ENCODE measurements at regions not wholly inside any gene's neighbourhood (a gene's known extent, or its start where the extent isn't known, plus 50 kb on each side); places are given as distances from the start of the nearest gene placed in this dataset.
"Not testable (repeated sequence)": the region's sequence is repeated elsewhere in the genome, so short reads cannot be mapped to it uniquely, and the experiment has no call there.

DNA sequence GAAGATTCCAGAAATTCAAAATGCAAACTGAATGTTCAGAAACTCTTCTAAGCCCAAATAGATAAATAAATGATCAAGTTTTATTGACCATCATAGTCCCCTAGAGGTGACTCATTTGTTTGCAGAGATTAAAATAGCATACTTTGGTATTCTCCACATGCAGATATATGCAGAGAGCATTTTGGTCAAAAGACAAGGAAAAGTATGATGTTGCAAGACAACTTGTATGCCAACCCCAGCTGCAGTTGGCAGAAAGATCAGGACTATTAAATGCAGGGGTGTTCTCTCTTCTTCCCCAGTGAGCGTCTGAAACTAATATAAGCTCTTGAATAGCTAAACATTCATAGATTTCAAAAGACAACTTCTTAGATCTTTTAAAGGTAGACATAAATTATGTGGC, 404.9 kb downstream of the LTN1 start:
- Histone ChIP-seq H3K27ac (no peak overlapping the region), H3K9me3 (no peaks in the 10 kb centered on the region), H3K4me1 (no peaks in the 10 kb centered on the region), H3K4me3 (no peak overlapping the region), H3K27me3 (no peaks in the 10 kb centered on the region), H3K36me3 (no peaks in the 10 kb centered on the region)
- DNase-seq (ENCODE audit: low spot score in 2 of 2), result no peak
- no peak for TF ChIP-seq CTCF (IDR thresholded peaks at IDR 0.05)
- intact Hi-C loops (cut with DNase I), result no loop called here

DNA sequence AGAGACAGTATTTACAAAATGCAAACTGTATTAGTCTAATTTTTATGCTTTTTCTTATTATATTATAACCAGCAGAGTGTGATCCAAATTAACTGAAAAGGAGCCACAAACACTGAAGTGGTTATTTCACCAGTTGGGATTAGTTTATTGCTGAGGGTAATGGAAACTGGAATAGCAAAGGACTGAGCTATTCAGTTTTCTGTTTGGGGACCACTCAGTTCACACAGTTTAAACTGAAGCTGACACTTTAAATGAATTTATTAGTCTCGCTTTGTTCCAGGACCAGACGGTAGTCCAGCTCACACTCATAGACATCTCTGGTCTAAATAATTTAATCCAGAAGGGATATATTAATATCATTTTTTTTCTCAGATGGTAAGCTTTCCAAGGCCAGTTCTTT, 410.7 kb downstream of the LTN1 start:
- no peaks in the 10 kb centered on the region for H3K9me3 ChIP-seq
- DNase-seq (ENCODE audit: low spot score in 2 of 2), result no peak
- intact Hi-C loops (cut with DNase I), result no loop called here

DNA sequence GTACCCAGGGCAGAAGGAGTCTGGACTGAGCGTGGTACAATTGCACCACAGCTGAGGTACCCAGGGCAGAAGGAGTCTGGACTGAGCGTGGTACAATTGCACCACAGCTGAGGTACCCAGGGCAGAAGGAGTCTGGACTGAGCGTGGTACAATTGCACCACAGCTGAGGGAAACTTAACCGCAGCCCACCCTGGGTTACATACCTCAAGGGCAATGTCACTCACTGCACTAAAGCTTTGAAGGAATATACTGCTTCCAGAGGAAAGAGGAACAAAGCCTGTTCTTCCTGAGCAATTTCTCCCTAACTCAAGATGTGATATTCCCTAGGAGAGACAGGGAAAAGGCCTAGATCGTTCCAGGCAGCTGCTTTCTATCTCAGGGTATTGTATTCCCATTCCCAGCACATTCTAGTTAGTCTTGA, 411.4 kb downstream of the LTN1 start:
- intact Hi-C loops (cut with DNase I); H3K27ac ChIP-seq; H3K4me3 ChIP-seq; H3K36me3 ChIP-seq; H3K4me1 ChIP-seq; H3K9me3 ChIP-seq; DNase-seq (ENCODE audit: low spot score in 2 of 2); H3K27me3 ChIP-seq: not testable (repeated sequence)

More for the DNA sequence above, 410.7 kb downstream of the LTN1 start:
- H3K4me1 ChIP-seq, result no peaks in the 10 kb centered on the region
- H3K4me3 ChIP-seq, result no peak overlapping the region
- no peak overlapping the region for H3K27ac ChIP-seq
- H3K36me3 ChIP-seq, result no peaks in the 10 kb centered on the region
- TF ChIP-seq CTCF (IDR thresholded peaks at IDR 0.05), result no peak
- H3K27me3 ChIP-seq, result no peaks in the 10 kb centered on the region

DNA sequence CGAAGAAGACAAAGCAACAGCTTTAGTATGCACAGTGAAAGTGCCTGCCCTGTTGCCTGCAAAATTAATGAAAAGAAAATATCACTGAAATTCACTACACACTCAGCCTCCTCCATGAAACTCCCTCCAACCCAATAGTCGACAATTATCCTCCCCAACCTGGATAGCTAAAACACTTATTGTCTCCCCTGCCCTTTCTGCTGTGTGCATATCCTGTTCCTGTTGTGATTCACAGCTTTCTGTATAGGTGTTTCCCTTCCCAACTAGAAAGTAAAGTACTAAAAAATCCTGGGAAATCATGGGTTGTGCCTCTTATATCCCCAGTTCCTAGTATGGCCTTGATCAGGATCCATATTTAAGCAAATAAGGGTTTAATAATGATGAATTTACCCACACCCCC, 412.1 kb downstream of the LTN1 start:
- no peaks in the 10 kb centered on the region for H3K9me3 ChIP-seq
- intact Hi-C loops (cut with DNase I), result no loop called here
- DNase-seq (ENCODE audit: low spot score in 2 of 2), result no peak
- no peaks in the 10 kb centered on the region for H3K4me1 ChIP-seq
- H3K27ac ChIP-seq, result no peak overlapping the region
- no peak overlapping the region for H3K4me3 ChIP-seq
- no peaks in the 10 kb centered on the region for H3K27me3 ChIP-seq
- no peak for TF ChIP-seq CTCF (IDR thresholded peaks at IDR 0.05)
- H3K36me3 ChIP-seq, result no peaks in the 10 kb centered on the region

GRCh38 chr21:28579986-28580550, 412.6 kb downstream of the LTN1 start:
- intact Hi-C loops (cut with DNase I), result no loop called here
- Histone ChIP-seq H3K36me3 (no peaks in the 10 kb centered on the region), H3K4me3 (no peak overlapping the region), H3K27me3 (no peaks in the 10 kb centered on the region), H3K4me1 (no peaks in the 10 kb centered on the region), H3K27ac (no peak overlapping the region), H3K9me3 (no peaks in the 10 kb centered on the region)
- DNase-seq (ENCODE audit: low spot score in 2 of 2), result no peak
- no peak for TF ChIP-seq CTCF (IDR thresholded peaks at IDR 0.05)

DNA sequence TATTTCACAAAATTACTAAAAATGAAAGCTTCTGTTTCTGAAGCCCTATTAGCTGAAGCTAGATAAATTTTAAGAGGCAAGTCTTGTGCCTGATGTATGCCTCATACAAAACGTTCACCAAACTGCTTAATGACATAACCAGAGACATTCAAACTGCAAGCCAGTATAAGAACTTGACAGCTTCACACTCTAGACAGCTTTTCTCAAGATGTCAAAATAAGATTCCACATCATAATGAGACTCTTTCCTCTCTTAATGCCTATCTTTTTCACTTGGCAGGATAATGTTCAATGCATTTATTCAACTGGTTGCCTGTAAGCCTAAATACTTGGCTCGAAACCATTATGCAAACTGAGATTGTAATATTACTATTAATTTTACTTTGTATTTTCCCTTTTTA, 424.0 kb downstream of the LTN1 start:
- no peak for DNase-seq (ENCODE audit: low spot score in 2 of 2)
- H3K9me3 ChIP-seq, result no peaks in the 10 kb centered on the region
- no peak overlapping the region for H3K27ac ChIP-seq
- no peak overlapping the region for H3K4me3 ChIP-seq
- H3K36me3 ChIP-seq, result no peaks in the 10 kb centered on the region
- no peaks in the 10 kb centered on the region for H3K4me1 ChIP-seq
- no peaks in the 10 kb centered on the region for H3K27me3 ChIP-seq
- TF ChIP-seq CTCF (IDR thresholded peaks at IDR 0.05), result no peak
- intact Hi-C loops (cut with DNase I), result no loop called here

GRCh38 chr21:28563933-28564332, 428.7 kb downstream of the LTN1 start:
- H3K9me3 ChIP-seq; H3K27me3 ChIP-seq; H3K36me3 ChIP-seq; DNase-seq (ENCODE audit: low spot score in 2 of 2); H3K4me1 ChIP-seq; H3K27ac ChIP-seq; intact Hi-C loops (cut with DNase I); H3K4me3 ChIP-seq: not testable (repeated sequence)
